ENCODE measurements at regions not wholly inside any gene's neighbourhood (a gene's known extent, or its start where the extent isn't known, plus 50 kb on each side); places are given as distances from the start of the nearest gene placed in this dataset.
A peak's percentile ranks its signal among the peaks of the same experiment; 100 is the strongest.

- no peaks in the 10 kb centered on the region for H3K4me1 ChIP-seq (ENCODE audit: control insufficient read depth, insufficient read depth, low read length)
- DNase-seq (ENCODE audit: low read depth) = no peak
These were observed 417.3 kb upstream of the HTR2C start for GRCh38 chrX:114166601-114167000.

GRCh38 chrX:114165537-114165936 lies 418.3 kb upstream of the HTR2C start:
- no peak for DNase-seq (ENCODE audit: low read depth)
- Histone ChIP-seq H3K27me3 (replicated peaks; ENCODE audit: control insufficient read depth, insufficient read depth, low read length) (no peaks in the 10 kb centered on the region), H3K9ac (ENCODE audit: low read length) (no peak overlapping the region), H3K4me1 (ENCODE audit: control insufficient read depth, insufficient read depth, low read length) (no peaks in the 10 kb centered on the region), H3K36me3 (ENCODE audit: control insufficient read depth, insufficient read depth, low read length, severe bottlenecking) (no peaks in the 10 kb centered on the region), H3K4me3 (ENCODE audit: low read length) (no peak overlapping the region), H3K9me3 (ENCODE audit: control insufficient read depth, low read length) (peaks cover 16% of the 10 kb centered on the region)

More at GRCh38 chrX:114166601-114167000, 417.3 kb upstream of the HTR2C start:
- H3K4me3 ChIP-seq (ENCODE audit: low read length) = no peak overlapping the region
- H3K36me3 ChIP-seq (ENCODE audit: control insufficient read depth, insufficient read depth, low read length, severe bottlenecking) = no peaks in the 10 kb centered on the region
- H3K9ac ChIP-seq (ENCODE audit: low read length) = no peak overlapping the region
- peaks cover 16% of the 10 kb centered on the region for H3K9me3 ChIP-seq (ENCODE audit: control insufficient read depth, low read length)
- no peaks in the 10 kb centered on the region for H3K27me3 ChIP-seq (replicated peaks; ENCODE audit: control insufficient read depth, insufficient read depth, low read length)

- Histone ChIP-seq H3K36me3 (ENCODE audit: control insufficient read depth, insufficient read depth, low read length, severe bottlenecking) (no peaks in the 10 kb centered on the region), H3K4me1 (ENCODE audit: control insufficient read depth, insufficient read depth, low read length) (no peaks in the 10 kb centered on the region), H3K9me3 (ENCODE audit: control insufficient read depth, low read length) (peaks cover 3% of the 10 kb centered on the region), H3K4me3 (ENCODE audit: low read length) (no peak overlapping the region), H3K9ac (ENCODE audit: low read length) (no peak overlapping the region), H3K27me3 (replicated peaks; ENCODE audit: control insufficient read depth, insufficient read depth, low read length) (no peaks in the 10 kb centered on the region)
- no peak for DNase-seq (ENCODE audit: low read depth)
These were observed 421.7 kb upstream of the HTR2C start for GRCh38 chrX:114162068-114162735.

GRCh38 chrX:114152801-114153200 lies 431.1 kb upstream of the HTR2C start:
- Histone ChIP-seq H3K9ac (ENCODE audit: low read length) (no peak overlapping the region), H3K27me3 (replicated peaks; ENCODE audit: control insufficient read depth, insufficient read depth, low read length) (peaks cover 7% of the 10 kb centered on the region), H3K4me1 (ENCODE audit: control insufficient read depth, insufficient read depth, low read length) (peaks cover 5% of the 10 kb centered on the region), H3K9me3 (ENCODE audit: control insufficient read depth, low read length) (no peaks in the 10 kb centered on the region), H3K36me3 (ENCODE audit: control insufficient read depth, insufficient read depth, low read length, severe bottlenecking) (no peaks in the 10 kb centered on the region), H3K4me3 (ENCODE audit: low read length) (no peak overlapping the region)
- DNase-seq (ENCODE audit: low read depth) = no peak

GRCh38 chrX:114152130-114152529 lies 431.8 kb upstream of the HTR2C start:
- Histone ChIP-seq H3K36me3 (ENCODE audit: control insufficient read depth, insufficient read depth, low read length, severe bottlenecking) (no peaks in the 10 kb centered on the region), H3K9me3 (ENCODE audit: control insufficient read depth, low read length) (no peaks in the 10 kb centered on the region), H3K9ac (ENCODE audit: low read length) (no peak overlapping the region), H3K27me3 (replicated peaks; ENCODE audit: control insufficient read depth, insufficient read depth, low read length) (peaks cover 7% of the 10 kb centered on the region), H3K4me3 (ENCODE audit: low read length) (no peak overlapping the region), H3K4me1 (ENCODE audit: control insufficient read depth, insufficient read depth, low read length) (peaks cover 5% of the 10 kb centered on the region)
- DNase-seq (ENCODE audit: low read depth) = peak; percentile 60

GRCh38 chrX:114134465-114134864 lies 449.4 kb upstream of the HTR2C start:
- peaks cover 2% of the 10 kb centered on the region for H3K27me3 ChIP-seq (replicated peaks; ENCODE audit: control insufficient read depth, insufficient read depth, low read length)
- no peak overlapping the region for H3K4me3 ChIP-seq (ENCODE audit: low read length)
- H3K9ac ChIP-seq (ENCODE audit: low read length) = no peak overlapping the region
- DNase-seq (ENCODE audit: low read depth) = peak; percentile 7
- no peaks in the 10 kb centered on the region for H3K36me3 ChIP-seq (ENCODE audit: control insufficient read depth, insufficient read depth, low read length, severe bottlenecking)
- no peaks in the 10 kb centered on the region for H3K4me1 ChIP-seq (ENCODE audit: control insufficient read depth, insufficient read depth, low read length)
- no peaks in the 10 kb centered on the region for H3K9me3 ChIP-seq (ENCODE audit: control insufficient read depth, low read length)

GRCh38 chrX:114127411-114128025 lies 456.4 kb upstream of the HTR2C start:
- DNase-seq (ENCODE audit: low read depth) = no peak

GRCh38 chrX:114127005-114127404 lies 456.9 kb upstream of the HTR2C start:
- Histone ChIP-seq H3K36me3 (ENCODE audit: control insufficient read depth, insufficient read depth, low read length, severe bottlenecking) (no peaks in the 10 kb centered on the region), H3K27me3 (replicated peaks; ENCODE audit: control insufficient read depth, insufficient read depth, low read length) (peaks cover 17% of the 10 kb centered on the region), H3K9me3 (ENCODE audit: control insufficient read depth, low read length) (no peaks in the 10 kb centered on the region), H3K4me1 (ENCODE audit: control insufficient read depth, insufficient read depth, low read length) (no peaks in the 10 kb centered on the region), H3K4me3 (ENCODE audit: low read length) (no peak overlapping the region), H3K9ac (ENCODE audit: low read length) (no peak overlapping the region)
- no peak for DNase-seq (ENCODE audit: low read depth)

More at GRCh38 chrX:114127411-114128025, 456.4 kb upstream of the HTR2C start:
- H3K4me3 ChIP-seq (ENCODE audit: low read length) = no peak overlapping the region
- no peaks in the 10 kb centered on the region for H3K4me1 ChIP-seq (ENCODE audit: control insufficient read depth, insufficient read depth, low read length)
- peaks cover 17% of the 10 kb centered on the region for H3K27me3 ChIP-seq (replicated peaks; ENCODE audit: control insufficient read depth, insufficient read depth, low read length)
- no peaks in the 10 kb centered on the region for H3K9me3 ChIP-seq (ENCODE audit: control insufficient read depth, low read length)
- H3K36me3 ChIP-seq (ENCODE audit: control insufficient read depth, insufficient read depth, low read length, severe bottlenecking) = no peaks in the 10 kb centered on the region
- no peak overlapping the region for H3K9ac ChIP-seq (ENCODE audit: low read length)

- Histone ChIP-seq H3K9ac (ENCODE audit: low read length) (no peak overlapping the region), H3K27me3 (replicated peaks; ENCODE audit: control insufficient read depth, insufficient read depth, low read length) (peaks cover 24% of the 10 kb centered on the region), H3K36me3 (ENCODE audit: control insufficient read depth, insufficient read depth, low read length, severe bottlenecking) (no peaks in the 10 kb centered on the region), H3K9me3 (ENCODE audit: control insufficient read depth, low read length) (no peaks in the 10 kb centered on the region), H3K4me1 (ENCODE audit: control insufficient read depth, insufficient read depth, low read length) (no peaks in the 10 kb centered on the region), H3K4me3 (ENCODE audit: low read length) (no peak overlapping the region)
- DNase-seq (ENCODE audit: low read depth) = no peak
These were observed 482.8 kb upstream of the HTR2C start for GRCh38 chrX:114101081-114101480.

- no peak overlapping the region for H3K9ac ChIP-seq (ENCODE audit: low read length)
- H3K4me3 ChIP-seq (ENCODE audit: low read length) = no peak overlapping the region
- H3K4me1 ChIP-seq (ENCODE audit: control insufficient read depth, insufficient read depth, low read length) = no peaks in the 10 kb centered on the region
- peaks cover 21% of the 10 kb centered on the region for H3K27me3 ChIP-seq (replicated peaks; ENCODE audit: control insufficient read depth, insufficient read depth, low read length)
- no peak for DNase-seq (ENCODE audit: low read depth)
- H3K36me3 ChIP-seq (ENCODE audit: control insufficient read depth, insufficient read depth, low read length, severe bottlenecking) = no peaks in the 10 kb centered on the region
- peaks cover 7% of the 10 kb centered on the region for H3K9me3 ChIP-seq (ENCODE audit: control insufficient read depth, low read length)
These were observed 486.0 kb upstream of the HTR2C start for GRCh38 chrX:114097866-114098265.

- no peak overlapping the region for H3K4me3 ChIP-seq (ENCODE audit: low read length)
- H3K4me1 ChIP-seq (ENCODE audit: control insufficient read depth, insufficient read depth, low read length) = no peaks in the 10 kb centered on the region
- peaks cover 21% of the 10 kb centered on the region for H3K27me3 ChIP-seq (replicated peaks; ENCODE audit: control insufficient read depth, insufficient read depth, low read length)
- H3K9me3 ChIP-seq (ENCODE audit: control insufficient read depth, low read length) = peaks cover 11% of the 10 kb centered on the region
- H3K9ac ChIP-seq (ENCODE audit: low read length) = no peak overlapping the region
- no peaks in the 10 kb centered on the region for H3K36me3 ChIP-seq (ENCODE audit: control insufficient read depth, insufficient read depth, low read length, severe bottlenecking)
- DNase-seq (ENCODE audit: low read depth) = no peak
These were observed 486.5 kb upstream of the HTR2C start for GRCh38 chrX:114097427-114097826.
